MCF 10A (cell line): ENCODE measurements at regions not wholly inside any gene's neighbourhood (a gene's known extent, or its start where the extent isn't known, plus 50 kb on each side); places are given as distances from the start of the nearest gene placed in this dataset.

Source experiments
- BruUV-seq: library from RNA; stranded (reverse); fragments of 400-500 nt; replicated peaks from 2 replicates; lab custom pipeline; 2021; lab: Mats Ljungman, UMichigan
- CTCF ChIA-PET: fragments of 300-600 bp; sonication (Branson Sonifier 250); formaldehyde crosslinking; extraction: SDS; loops from one replicate; lab custom pipeline; 2021; ENCODE audit warnings: antibody characterized with exemption, inconsistent platforms; lab: Yijun Ruan, JAX
- POLR2A ChIA-PET: fragments of 300-600, 350-650 bp; sonication (Branson Sonifier 250); formaldehyde crosslinking; extraction: SDS; loops from one replicate; lab custom pipeline; 2020; ENCODE audit warnings: antibody characterized with exemption, inconsistent platforms; lab: Yijun Ruan, JAX
- DNase-seq: peaks from one replicate; pipeline ENCODE4 v3.0.0-alpha.2; 2018; ENCODE audit not compliant: unreplicated experiment
- H3K27ac Mint-ChIP-seq: one replicate; pipeline ENCODE4 v1.8.0; 2022; ENCODE audit warnings: mild to moderate bottlenecking, low read depth, mixed read lengths; ENCODE audit not compliant: unreplicated experiment
- H3K27me3 Mint-ChIP-seq: one replicate; pipeline ENCODE4 v1.8.0; 2022; ENCODE audit warnings: mixed read lengths; ENCODE audit not compliant: insufficient read depth, unreplicated experiment
- H3K36me3 Mint-ChIP-seq: one replicate; pipeline ENCODE4 v1.8.0; 2022; ENCODE audit warnings: mild to moderate bottlenecking, moderate library complexity, mixed read lengths; ENCODE audit not compliant: insufficient read depth, unreplicated experiment
- H3K4me1 Mint-ChIP-seq: one replicate; pipeline ENCODE4 v1.8.0; 2022; ENCODE audit warnings: mixed read lengths; ENCODE audit not compliant: insufficient read depth, unreplicated experiment
- H3K4me3 Mint-ChIP-seq: one replicate; pipeline ENCODE4 v1.8.0; 2022; ENCODE audit warnings: mild to moderate bottlenecking, moderate library complexity, mixed read lengths; ENCODE audit not compliant: unreplicated experiment
- H3K9me3 Mint-ChIP-seq: one replicate; pipeline ENCODE4 v1.8.0; 2022; ENCODE audit warnings: mixed read lengths; ENCODE audit not compliant: unreplicated experiment
- CTCF ChIP-seq: fragments of 200-600 bp; IDR thresholded peaks from one replicate; pipeline ENCODE4 v1.8.0; 2022; ENCODE audit warnings: antibody characterized with exemption, mild to moderate bottlenecking; ENCODE audit not compliant: unreplicated experiment
- intact Hi-C: fragments of 100-400 bp; cut with micrococcal nuclease; formaldehyde crosslinking; loops from 2 replicates; pipeline ENCODE4 v1.14.1; 2022

GRCh38 chr7:122203814-122204213 is 59.8 kb upstream of the AASS start:
- TF ChIP-seq CTCF: no peak
- no peaks in the 10 kb centered on the region for H3K9me3 Mint-ChIP-seq
- H3K4me1 Mint-ChIP-seq: no peaks in the 10 kb centered on the region
- H3K27me3 Mint-ChIP-seq: peaks cover under 1% of the 10 kb centered on the region
- intact Hi-C loops: no loop called here
- ChIA-PET CTCF (interaction anchor here (0.9 kb wide), 1 partner anchor 329 kb away, joined by 3 read pairs; no protein-coding TSS in a partner anchor), POLR2A (no interaction called here)
- H3K4me3 Mint-ChIP-seq: no peak overlapping the region
- no peaks in the 10 kb centered on the region for H3K36me3 Mint-ChIP-seq
- no TSS peak for BruUV-seq
- no peak for DNase-seq
- no peak overlapping the region for H3K27ac Mint-ChIP-seq

DNA sequence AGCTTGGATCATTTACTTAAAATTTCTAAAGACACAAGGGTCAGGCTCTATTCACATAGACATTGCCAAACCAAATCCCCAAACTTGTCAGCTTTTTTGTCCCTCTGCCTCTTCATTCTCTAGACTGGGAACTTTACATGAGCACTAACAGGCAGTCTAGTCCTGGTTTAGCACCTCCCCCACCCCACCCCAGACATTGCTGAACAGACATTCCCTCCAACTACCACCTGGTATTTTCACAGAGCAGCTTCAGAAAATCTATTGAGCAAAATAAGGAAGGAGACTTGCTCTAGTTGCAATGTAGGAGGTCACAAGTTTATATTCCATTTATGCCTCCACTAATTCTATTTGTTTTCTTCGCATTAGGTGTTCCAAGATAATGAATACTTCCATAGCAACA is 56.8 kb upstream of the AASS start:
- Mint-ChIP-seq H3K4me1 (no peaks in the 10 kb centered on the region), H3K9me3 (no peaks in the 10 kb centered on the region), H3K36me3 (no peaks in the 10 kb centered on the region), H3K27me3 (peaks cover 2% of the 10 kb centered on the region), H3K4me3 (no peak overlapping the region), H3K27ac (no peak overlapping the region)
- intact Hi-C loops: no loop called here
- no TSS peak for BruUV-seq
- ChIA-PET CTCF (interaction anchor here (0.6 to 1.1 kb wide), 2 partner anchors 57 to 412 kb away, joined by 3 read pairs; partner anchors contain the start of gene AASS), POLR2A (no interaction called here)
- TF ChIP-seq CTCF: no peak
- DNase-seq: no peak

DNA sequence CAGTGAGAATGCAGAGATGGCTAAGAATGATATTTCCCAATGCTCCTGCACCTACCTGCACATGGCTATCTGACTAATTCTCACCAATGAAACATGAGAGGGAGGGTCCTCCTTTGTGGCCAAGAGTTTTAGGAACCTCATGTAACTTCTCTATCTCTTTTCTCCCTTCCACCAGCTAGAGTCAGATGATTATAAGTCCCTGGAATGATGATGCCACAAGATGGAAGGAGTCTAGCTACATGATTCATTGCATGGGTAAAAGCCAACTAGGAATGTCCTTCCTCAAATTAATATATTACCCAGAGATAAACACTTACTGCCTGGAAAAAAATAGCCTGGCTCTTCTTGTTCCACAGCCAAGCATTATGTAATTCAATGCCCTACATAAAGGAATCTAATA is 55.1 kb upstream of the AASS start:
- H3K27me3 Mint-ChIP-seq: peaks cover 13% of the 10 kb centered on the region
- BruUV-seq: no TSS peak
- H3K4me3 Mint-ChIP-seq: no peak overlapping the region
- CTCF ChIA-PET: interaction anchor here (0.7 to 1.1 kb wide), 2 partner anchors 17 to 106 kb away, joined by 3 read pairs; no protein-coding TSS in a partner anchor
- no peaks in the 10 kb centered on the region for H3K4me1 Mint-ChIP-seq
- intact Hi-C loops: no loop called here
- POLR2A ChIA-PET: interaction anchor here (0.6 to 1.4 kb wide), 4 partner anchors 10 to 774 kb away, joined by 3 to 4 read pairs (median 3); no protein-coding TSS in a partner anchor
- no peak for TF ChIP-seq CTCF
- DNase-seq: peak; percentile 38
- no peaks in the 10 kb centered on the region for H3K36me3 Mint-ChIP-seq
- H3K27ac Mint-ChIP-seq: no peak overlapping the region
- H3K9me3 Mint-ChIP-seq: no peaks in the 10 kb centered on the region

- no peak for DNase-seq
- H3K27me3 Mint-ChIP-seq: peaks cover 13% of the 10 kb centered on the region
- intact Hi-C loops: no loop called here
- no peak for TF ChIP-seq CTCF
- H3K4me3 Mint-ChIP-seq: no peak overlapping the region
- BruUV-seq: no TSS peak
- POLR2A ChIA-PET: interaction anchor here (0.6 to 1.4 kb wide), 3 partner anchors 11 to 70 kb away, joined by 3 to 4 read pairs (median 3); no protein-coding TSS in a partner anchor
- H3K36me3 Mint-ChIP-seq: no peaks in the 10 kb centered on the region
- no peaks in the 10 kb centered on the region for H3K4me1 Mint-ChIP-seq
- CTCF ChIA-PET: interaction anchor here (0.7 to 1.1 kb wide), 3 partner anchors 17 to 335 kb away, joined by 3 read pairs; no protein-coding TSS in a partner anchor
- H3K9me3 Mint-ChIP-seq: no peaks in the 10 kb centered on the region
- H3K27ac Mint-ChIP-seq: no peak overlapping the region
These were observed 54.5 kb upstream of the AASS start for GRCh38 chr7:122198581-122198980.
